Activated CD8-positive, alpha-beta T cell treated with anti-CD3 and anti-CD28 coated beads for 36 hours (primary cell): ENCODE measurements at regions not wholly inside any gene's neighbourhood (a gene's known extent, or its start where the extent isn't known, plus 50 kb on each side); places are given as distances from the start of the nearest gene placed in this dataset.

Experiments used
- ATAC-seq: fragments of 200-7000 bp; cut with Tn5 transposase; one replicate; pipeline ENCODE4 v1.10.0; 2021; ENCODE audit warnings: mild to moderate bottlenecking, moderate library complexity
- CTCF ChIA-PET: fragments of 350-600 bp; sonication (Branson Sonifier 250); formaldehyde crosslinking; loops from one replicate; lab custom pipeline; 2021; ENCODE audit warnings: antibody characterized with exemption; lab: Charles Lee
- POLR2A ChIA-PET: fragments of 350-600 bp; sonication (Branson Sonifier 250); formaldehyde crosslinking; loops from one replicate; lab custom pipeline; 2021; ENCODE audit warnings: antibody characterized with exemption; lab: Charles Lee
- DNase-seq: peaks from one replicate; pipeline ENCODE4 v3.0.0-alpha.2; 2020
- H3K27ac Mint-ChIP-seq: one replicate; pipeline ENCODE4 v1.8.0; 2021; ENCODE audit warnings: mild to moderate bottlenecking, mixed read lengths
- H3K27me3 Mint-ChIP-seq: one replicate; pipeline ENCODE4 v1.8.0; 2021; ENCODE audit warnings: mixed read lengths
- H3K36me3 Mint-ChIP-seq: one replicate; pipeline ENCODE4 v1.8.0; 2021; ENCODE audit warnings: low read depth, mixed read lengths
- H3K4me1 Mint-ChIP-seq: one replicate; pipeline ENCODE4 v1.8.0; 2021; ENCODE audit warnings: low read depth, mixed read lengths
- H3K4me3 Mint-ChIP-seq: one replicate; pipeline ENCODE4 v1.8.0; 2021; ENCODE audit warnings: mild to moderate bottlenecking, moderate library complexity, mixed read lengths
- H3K9me3 Mint-ChIP-seq: one replicate; pipeline ENCODE4 v1.8.0; 2021; ENCODE audit warnings: mixed read lengths
- intact Hi-C: fragments of 100-400 bp; cut with micrococcal nuclease; formaldehyde crosslinking; loops from one replicate; pipeline ENCODE4 v1.10.0; 2022
- TF ChIP-seq, protein P1 (sequence below): fragments of 200-600 bp; IDR thresholded peaks from one replicate; pipeline ENCODE4 v1.8.0; 2022; ENCODE audit warnings: antibody characterized with exemption, mild to moderate bottlenecking

DNA sequence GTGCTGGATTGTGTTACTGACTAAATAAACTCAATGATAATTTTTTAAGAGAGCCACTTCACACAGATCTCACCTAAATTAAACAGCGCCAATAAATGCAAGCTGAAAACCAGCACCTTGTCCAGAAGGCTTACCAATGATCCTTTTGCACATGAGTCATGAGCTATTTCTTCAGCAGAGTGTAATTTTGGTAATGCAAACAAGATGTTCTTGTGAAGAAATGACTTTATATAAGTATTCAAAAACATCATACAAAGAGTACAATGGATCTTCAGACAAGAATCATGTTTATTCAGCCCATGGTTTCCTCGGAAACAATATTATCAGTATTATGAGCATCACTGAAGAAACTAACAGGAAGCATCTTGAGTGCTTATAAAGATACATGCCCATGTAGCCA lies 263.8 kb upstream of the UBE2E2 start:
- ChIA-PET CTCF (no interaction called here), POLR2A (no interaction called here)
- Mint-ChIP-seq H3K27ac (no peak overlapping the region), H3K4me1 (no peaks in the 10 kb centered on the region), H3K27me3 (no peaks in the 10 kb centered on the region), H3K9me3 (no peaks in the 10 kb centered on the region), H3K36me3 (no peaks in the 10 kb centered on the region), H3K4me3 (no peak overlapping the region)
- no peak for DNase-seq
- TF ChIP-seq, protein P1, sequence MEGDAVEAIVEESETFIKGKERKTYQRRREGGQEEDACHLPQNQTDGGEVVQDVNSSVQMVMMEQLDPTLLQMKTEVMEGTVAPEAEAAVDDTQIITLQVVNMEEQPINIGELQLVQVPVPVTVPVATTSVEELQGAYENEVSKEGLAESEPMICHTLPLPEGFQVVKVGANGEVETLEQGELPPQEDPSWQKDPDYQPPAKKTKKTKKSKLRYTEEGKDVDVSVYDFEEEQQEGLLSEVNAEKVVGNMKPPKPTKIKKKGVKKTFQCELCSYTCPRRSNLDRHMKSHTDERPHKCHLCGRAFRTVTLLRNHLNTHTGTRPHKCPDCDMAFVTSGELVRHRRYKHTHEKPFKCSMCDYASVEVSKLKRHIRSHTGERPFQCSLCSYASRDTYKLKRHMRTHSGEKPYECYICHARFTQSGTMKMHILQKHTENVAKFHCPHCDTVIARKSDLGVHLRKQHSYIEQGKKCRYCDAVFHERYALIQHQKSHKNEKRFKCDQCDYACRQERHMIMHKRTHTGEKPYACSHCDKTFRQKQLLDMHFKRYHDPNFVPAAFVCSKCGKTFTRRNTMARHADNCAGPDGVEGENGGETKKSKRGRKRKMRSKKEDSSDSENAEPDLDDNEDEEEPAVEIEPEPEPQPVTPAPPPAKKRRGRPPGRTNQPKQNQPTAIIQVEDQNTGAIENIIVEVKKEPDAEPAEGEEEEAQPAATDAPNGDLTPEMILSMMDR: no peak
- intact Hi-C loops: no loop called here
- no peak for ATAC-seq

DNA sequence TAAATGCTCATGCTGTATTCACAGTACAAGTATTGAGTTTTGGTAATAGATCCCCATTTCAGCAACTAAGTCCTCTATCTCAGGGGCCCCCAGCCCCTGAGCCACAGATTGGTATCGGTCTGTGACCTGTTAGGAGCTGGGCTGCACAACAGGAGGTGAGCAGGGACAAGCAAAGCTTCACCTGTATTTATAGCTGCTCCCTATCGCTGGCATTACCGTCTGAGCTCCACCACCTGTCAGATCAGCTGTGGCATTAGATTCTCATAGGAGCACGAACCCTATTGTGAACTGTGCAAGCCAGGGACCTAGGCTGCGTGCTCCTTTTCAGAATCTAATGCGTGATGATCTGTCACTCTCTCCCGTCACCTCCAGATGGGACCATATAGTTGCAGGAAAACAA lies 262.8 kb upstream of the UBE2E2 start:
- POLR2A ChIA-PET: no interaction called here
- Mint-ChIP-seq H3K9me3 (no peaks in the 10 kb centered on the region), H3K4me1 (no peaks in the 10 kb centered on the region), H3K4me3 (no peak overlapping the region), H3K27ac (no peak overlapping the region), H3K27me3 (no peaks in the 10 kb centered on the region), H3K36me3 (no peaks in the 10 kb centered on the region)
- DNase-seq: no peak
- ATAC-seq: no peak
- CTCF ChIA-PET: interaction anchor here (0.6 kb wide), 1 partner anchor 891 kb away, joined by 3 read pairs; no protein-coding TSS in a partner anchor
- intact Hi-C loops: no loop called here
- TF ChIP-seq, protein P1: no peak

DNA sequence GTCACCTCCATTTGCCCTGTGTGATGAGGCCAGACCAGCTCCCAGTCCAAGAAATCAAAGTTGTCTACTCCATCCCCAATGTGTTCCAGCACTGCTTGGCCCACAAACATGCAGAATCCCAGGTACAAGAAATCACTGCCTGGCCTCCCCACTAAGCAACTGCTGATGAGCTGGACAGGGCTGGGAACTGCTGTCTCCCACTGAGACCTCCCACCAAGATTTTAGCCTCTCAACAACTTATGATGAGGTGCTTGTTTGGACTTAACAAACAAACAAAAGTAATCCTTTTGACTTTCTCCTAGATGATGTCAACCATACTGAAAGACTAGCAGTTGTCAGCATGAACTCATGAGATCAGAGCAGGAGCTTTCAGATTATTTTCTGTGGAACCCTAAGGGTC lies 260.1 kb upstream of the UBE2E2 start:
- Mint-ChIP-seq H3K4me3 (no peak overlapping the region), H3K36me3 (no peaks in the 10 kb centered on the region), H3K9me3 (no peaks in the 10 kb centered on the region), H3K27ac (no peak overlapping the region), H3K27me3 (no peaks in the 10 kb centered on the region), H3K4me1 (no peaks in the 10 kb centered on the region)
- TF ChIP-seq, protein P1: no peak
- ATAC-seq (no peak), DNase-seq (no peak)
- ChIA-PET POLR2A (no interaction called here), CTCF (no interaction called here)
- intact Hi-C loops: no loop called here

DNA sequence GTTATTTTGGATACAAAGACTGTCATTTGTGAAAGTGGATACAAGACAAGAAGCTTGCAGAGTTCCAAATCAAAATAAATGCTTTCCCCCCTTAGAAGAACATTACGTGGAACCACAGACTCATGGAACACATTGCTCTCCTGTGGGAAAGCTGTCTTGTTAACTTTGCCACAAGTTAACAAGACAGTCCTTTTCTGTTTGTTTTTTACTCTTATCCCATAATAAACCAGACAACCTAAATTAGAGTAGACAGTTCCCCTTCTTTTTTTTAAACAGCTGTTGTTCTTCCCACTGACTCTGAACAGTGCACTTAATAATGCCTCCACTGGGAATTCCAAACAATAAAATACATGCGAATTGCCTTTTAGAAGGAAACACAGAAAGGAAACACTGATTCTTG lies 255.3 kb upstream of the UBE2E2 start:
- no peak for DNase-seq
- POLR2A ChIA-PET: no interaction called here
- Mint-ChIP-seq H3K4me3 (no peak overlapping the region), H3K27ac (no peak overlapping the region), H3K36me3 (no peaks in the 10 kb centered on the region), H3K27me3 (no peaks in the 10 kb centered on the region), H3K4me1 (no peaks in the 10 kb centered on the region), H3K9me3 (peaks cover 7% of the 10 kb centered on the region)
- TF ChIP-seq, protein P1: no peak
- no peak for ATAC-seq
- intact Hi-C loops: no loop called here
- CTCF ChIA-PET: interaction anchor here (0.9 kb wide), 1 partner anchor 13 kb away, joined by 3 read pairs; no protein-coding TSS in a partner anchor

DNA sequence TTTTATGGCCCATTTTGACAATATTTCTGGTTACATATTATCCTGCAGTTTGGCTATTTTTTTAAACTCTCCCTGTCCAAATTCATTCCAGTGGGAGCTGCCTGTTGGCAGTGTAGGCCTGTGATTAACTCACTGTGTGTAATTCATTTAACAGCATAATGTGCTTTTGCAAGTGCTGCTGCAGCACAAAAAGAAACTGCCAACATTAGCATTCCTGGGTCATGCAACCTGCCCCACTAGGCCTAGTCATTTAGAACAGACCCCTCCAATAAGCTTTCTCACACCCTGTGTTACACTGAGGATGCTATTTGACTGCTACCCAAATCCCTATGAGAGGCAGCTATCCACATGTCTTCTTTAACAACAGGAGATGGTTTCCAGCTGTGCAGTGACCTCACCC lies 251.2 kb upstream of the UBE2E2 start:
- H3K9me3 Mint-ChIP-seq: peaks cover 10% of the 10 kb centered on the region
- H3K4me1 Mint-ChIP-seq: no peaks in the 10 kb centered on the region
- POLR2A ChIA-PET: no interaction called here
- H3K4me3 Mint-ChIP-seq: no peak overlapping the region
- H3K27ac Mint-ChIP-seq: no peak overlapping the region
- TF ChIP-seq, protein P1: no peak
- H3K27me3 Mint-ChIP-seq: no peaks in the 10 kb centered on the region
- ATAC-seq: no peak
- intact Hi-C loops: no loop called here
- no peaks in the 10 kb centered on the region for H3K36me3 Mint-ChIP-seq
- no peak for DNase-seq
- CTCF ChIA-PET: no interaction called here
